ENCODE measurements at regions not wholly inside any gene's neighbourhood (a gene's known extent, or its start where the extent isn't known, plus 50 kb on each side); places are given as distances from the start of the nearest gene placed in this dataset.

DNA sequence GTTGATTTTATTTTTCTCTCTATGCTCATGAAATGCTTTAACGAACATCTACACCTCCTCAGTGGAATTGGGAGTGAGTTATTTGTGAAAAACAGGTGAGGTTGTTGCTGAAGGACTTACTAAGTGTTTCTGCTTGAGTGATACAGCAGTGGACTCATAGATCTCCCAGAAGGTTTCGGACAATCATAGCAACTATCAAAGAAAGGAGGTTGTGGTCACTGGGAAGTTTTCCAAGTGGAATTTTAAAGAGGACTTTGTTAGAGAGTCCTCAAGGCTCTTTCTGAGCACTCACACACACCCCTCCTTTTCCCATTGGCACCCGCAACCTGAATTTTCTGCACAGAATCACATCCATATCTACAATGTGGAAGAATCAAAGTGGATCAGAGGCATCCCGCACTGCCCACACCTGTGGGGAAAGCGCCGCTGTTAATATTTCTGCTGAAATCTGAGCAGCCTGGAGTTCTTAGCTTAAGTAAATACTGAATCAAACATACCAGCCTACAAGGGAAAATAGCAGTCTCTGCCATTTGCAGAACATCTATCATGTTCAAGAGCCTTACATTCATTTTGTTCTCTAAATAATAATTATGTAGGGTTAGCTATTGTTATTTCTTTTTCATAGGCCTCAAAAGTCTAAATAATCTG lies 719.4 kb downstream of the DIAPH3 start:
- no peak for DNase-seq (ENCODE audit: low spot score)
- Histone ChIP-seq H3K4me3 (ENCODE audit: low read depth, low read length, poor library complexity, severe bottlenecking) (no peak overlapping the region), H3K36me3 (ENCODE audit: insufficient read depth, low read length, poor library complexity, severe bottlenecking) (no peaks in the 10 kb centered on the region), H3K27ac (ENCODE audit: low read depth, low read length, poor library complexity, severe bottlenecking) (no peak overlapping the region), H3K9me3 (ENCODE audit: low read depth, low read length, poor library complexity, severe bottlenecking) (no peaks in the 10 kb centered on the region), H3K27me3 (replicated peaks; ENCODE audit: insufficient read depth, low read depth, low read length, poor library complexity) (no peaks in the 10 kb centered on the region), H3K4me1 (ENCODE audit: insufficient read depth, low read length, poor library complexity, severe bottlenecking) (peaks cover 15% of the 10 kb centered on the region)
- TF ChIP-seq, protein P1, sequence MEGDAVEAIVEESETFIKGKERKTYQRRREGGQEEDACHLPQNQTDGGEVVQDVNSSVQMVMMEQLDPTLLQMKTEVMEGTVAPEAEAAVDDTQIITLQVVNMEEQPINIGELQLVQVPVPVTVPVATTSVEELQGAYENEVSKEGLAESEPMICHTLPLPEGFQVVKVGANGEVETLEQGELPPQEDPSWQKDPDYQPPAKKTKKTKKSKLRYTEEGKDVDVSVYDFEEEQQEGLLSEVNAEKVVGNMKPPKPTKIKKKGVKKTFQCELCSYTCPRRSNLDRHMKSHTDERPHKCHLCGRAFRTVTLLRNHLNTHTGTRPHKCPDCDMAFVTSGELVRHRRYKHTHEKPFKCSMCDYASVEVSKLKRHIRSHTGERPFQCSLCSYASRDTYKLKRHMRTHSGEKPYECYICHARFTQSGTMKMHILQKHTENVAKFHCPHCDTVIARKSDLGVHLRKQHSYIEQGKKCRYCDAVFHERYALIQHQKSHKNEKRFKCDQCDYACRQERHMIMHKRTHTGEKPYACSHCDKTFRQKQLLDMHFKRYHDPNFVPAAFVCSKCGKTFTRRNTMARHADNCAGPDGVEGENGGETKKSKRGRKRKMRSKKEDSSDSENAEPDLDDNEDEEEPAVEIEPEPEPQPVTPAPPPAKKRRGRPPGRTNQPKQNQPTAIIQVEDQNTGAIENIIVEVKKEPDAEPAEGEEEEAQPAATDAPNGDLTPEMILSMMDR (conservative IDR thresholded peaks at IDR 0.05; ENCODE audit: low read depth, low read length): no peak
- no peak for TF ChIP-seq EZH2 (IDR thresholded peaks at IDR 0.05; ENCODE audit: borderline replicate concordance, low read depth, low read length, poor library complexity, severe bottlenecking)
- POLR2A ChIA-PET (ENCODE audit: low non-redundant PET): no interaction called here
- CTCF ChIA-PET: no interaction called here
- no TSS peak for BruUV-seq (replicated peaks)
- intact Hi-C loops (cut with micrococcal nuclease; ENCODE audit: unreplicated experiment): no loop called here

DNA sequence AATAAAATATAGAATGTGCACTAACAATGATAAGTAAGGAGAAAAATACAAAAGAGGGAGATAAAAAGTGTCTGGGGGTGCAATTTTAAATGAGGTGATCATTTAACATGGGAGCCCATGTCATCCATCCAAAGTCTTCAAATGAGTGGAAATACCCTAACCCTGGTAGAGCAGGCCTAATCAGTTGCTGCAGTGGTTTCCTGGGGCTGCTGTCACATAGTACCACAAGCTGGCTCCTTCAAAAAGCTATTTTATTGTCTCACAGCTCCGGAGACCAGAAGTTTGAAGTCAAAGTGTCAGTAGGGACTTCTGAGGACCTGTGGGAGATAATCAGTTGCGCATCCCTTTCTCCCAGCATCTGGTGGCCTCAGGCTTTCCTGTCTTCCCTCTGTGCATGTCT lies 717.9 kb downstream of the DIAPH3 start:
- ChIA-PET POLR2A (ENCODE audit: low non-redundant PET) (no interaction called here), CTCF (no interaction called here)
- no peak overlapping the region for H3K27ac ChIP-seq (ENCODE audit: low read depth, low read length, poor library complexity, severe bottlenecking)
- no peaks in the 10 kb centered on the region for H3K36me3 ChIP-seq (ENCODE audit: insufficient read depth, low read length, poor library complexity, severe bottlenecking)
- BruUV-seq (replicated peaks): no TSS peak
- TF ChIP-seq EZH2 (IDR thresholded peaks at IDR 0.05; ENCODE audit: borderline replicate concordance, low read depth, low read length, poor library complexity, severe bottlenecking): no peak
- TF ChIP-seq, protein P1 (conservative IDR thresholded peaks at IDR 0.05; ENCODE audit: low read depth, low read length): no peak
- DNase-seq (ENCODE audit: low spot score): no peak
- intact Hi-C loops (cut with micrococcal nuclease; ENCODE audit: unreplicated experiment): no loop called here
- H3K4me1 ChIP-seq (ENCODE audit: insufficient read depth, low read length, poor library complexity, severe bottlenecking): peaks cover 15% of the 10 kb centered on the region
- no peaks in the 10 kb centered on the region for H3K27me3 ChIP-seq (replicated peaks; ENCODE audit: insufficient read depth, low read depth, low read length, poor library complexity)
- H3K4me3 ChIP-seq (ENCODE audit: low read depth, low read length, poor library complexity, severe bottlenecking): no peak overlapping the region
- H3K9me3 ChIP-seq (ENCODE audit: low read depth, low read length, poor library complexity, severe bottlenecking): no peaks in the 10 kb centered on the region

DNA sequence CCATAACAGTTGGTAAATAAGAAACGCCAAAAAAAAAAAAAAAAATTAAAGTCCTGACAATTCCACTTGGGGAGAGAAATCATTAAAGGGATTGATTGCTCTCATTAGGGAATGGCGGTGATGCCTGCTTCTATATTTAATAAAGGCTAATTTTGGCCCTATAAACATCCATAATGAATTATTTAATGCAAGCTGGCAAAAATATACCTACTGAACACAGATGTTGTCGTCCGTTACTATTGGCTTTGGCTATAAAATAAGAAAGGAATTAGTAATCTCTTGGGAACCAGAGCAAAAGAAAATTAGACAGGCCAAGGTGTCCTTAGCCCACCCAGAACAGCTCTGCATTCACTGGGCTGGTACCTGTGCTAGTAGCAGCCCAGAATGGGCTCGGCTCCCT lies 717.3 kb downstream of the DIAPH3 start:
- no TSS peak for BruUV-seq (replicated peaks)
- H3K27me3 ChIP-seq (replicated peaks; ENCODE audit: insufficient read depth, low read depth, low read length, poor library complexity): no peaks in the 10 kb centered on the region
- peak; percentile 9 for DNase-seq (ENCODE audit: low spot score)
- H3K36me3 ChIP-seq (ENCODE audit: insufficient read depth, low read length, poor library complexity, severe bottlenecking): no peaks in the 10 kb centered on the region
- H3K4me3 ChIP-seq (ENCODE audit: low read depth, low read length, poor library complexity, severe bottlenecking): no peak overlapping the region
- ChIA-PET POLR2A (ENCODE audit: low non-redundant PET) (interaction anchor here (0.6 kb wide), 1 partner anchor 226 kb away, joined by 3 read pairs; no protein-coding TSS in a partner anchor), CTCF (no interaction called here)
- H3K27ac ChIP-seq (ENCODE audit: low read depth, low read length, poor library complexity, severe bottlenecking): peak overlapping the region; percentile 33
- TF ChIP-seq EZH2 (IDR thresholded peaks at IDR 0.05; ENCODE audit: borderline replicate concordance, low read depth, low read length, poor library complexity, severe bottlenecking): no peak
- TF ChIP-seq, protein P1 (conservative IDR thresholded peaks at IDR 0.05; ENCODE audit: low read depth, low read length): no peak
- no peaks in the 10 kb centered on the region for H3K9me3 ChIP-seq (ENCODE audit: low read depth, low read length, poor library complexity, severe bottlenecking)
- intact Hi-C loops (cut with micrococcal nuclease; ENCODE audit: unreplicated experiment): no loop called here
- H3K4me1 ChIP-seq (ENCODE audit: insufficient read depth, low read length, poor library complexity, severe bottlenecking): peaks cover 15% of the 10 kb centered on the region

All from A673 (cell line).